GM12878 (cell line): ENCODE measurements at regions not wholly inside any gene's neighbourhood (a gene's known extent, or its start where the extent isn't known, plus 50 kb on each side); places are given as distances from the start of the nearest gene placed in this dataset.

Experiments
- ATAC-seq: fragments of 200-7000 bp; cut with Tn5 transposase; 3 replicates; pipeline ENCODE4 v1.9.1; 2020; ENCODE audit warnings: mild to moderate bottlenecking, moderate library complexity
- BruUV-seq: library from RNA; stranded (reverse); fragments of 400-500 nt; replicated peaks from 2 replicates; lab custom pipeline; 2021; lab: Mats Ljungman, UMichigan
- CTCF ChIA-PET: fragments of 300-600 bp; sonication (Branson Sonifier 250); formaldehyde crosslinking; extraction: SDS; loops from one replicate; lab custom pipeline; 2021; ENCODE audit warnings: inconsistent platforms; lab: Yijun Ruan, JAX
- POLR2A ChIA-PET: fragments of 350-600 bp; formaldehyde crosslinking; extraction: SDS; loops from one replicate; lab custom pipeline; 2021; ENCODE audit warnings: inconsistent platforms; lab: Charles Lee
- RAD21 ChIA-PET: fragments of 300-600 bp; sonication (Branson Sonifier 250); formaldehyde crosslinking; loops from one replicate; lab custom pipeline; 2023; ENCODE audit warnings: antibody characterized with exemption; ENCODE audit not compliant: unreplicated experiment; lab: Charles Lee
- SMC1A ChIA-PET: fragments of 300-600 bp; sonication (Branson Sonifier 250); formaldehyde crosslinking; loops from one replicate; lab custom pipeline; 2023; ENCODE audit not compliant: unreplicated experiment, uncharacterized antibody; lab: Charles Lee
- DNase-seq: peaks from one replicate; pipeline ENCODE4 v3.0.0-alpha.2; 2011; ENCODE audit warnings: low read depth, low spot score
- FAIRE-seq: peaks from 3 replicates; lab custom pipeline; 2011; peaks lifted over from hg19 to GRCh38; lab: Jason Lieb, UNC
- H2AFZ ChIP-seq: 2 replicates; pipeline ENCODE4 v1.6.0; 2011; ENCODE audit warnings: low read depth, low read length, control low read depth; ENCODE audit not compliant: control insufficient read depth
- H3K27ac ChIP-seq: 2 replicates; pipeline ENCODE4 v1.5.1; 2011; ENCODE audit warnings: control low read depth; ENCODE audit not compliant: control insufficient read depth, insufficient read depth
- H3K27me3 ChIP-seq, 2 experiments: replicated peaks in 1 of 2; 2 replicates each; pipeline versions ENCODE4 v1.6.0 to v1.6.1; 2011; ENCODE audit warnings: low read length in 1 of 2; ENCODE audit not compliant: control insufficient read depth in 2 of 2, insufficient read depth in 2 of 2
- H3K36me3 ChIP-seq, 2 experiments: 2 replicates each; pipeline ENCODE4 v1.5.1; 2011; ENCODE audit warnings: low read length in 1 of 2; ENCODE audit not compliant: control insufficient read depth in 2 of 2, insufficient read depth in 2 of 2
- H3K4me1 ChIP-seq: 2 replicates; pipeline ENCODE4 v1.6.1; 2011; ENCODE audit warnings: mild to moderate bottlenecking, low read length, moderate library complexity, mixed read lengths; ENCODE audit not compliant: control insufficient read depth, insufficient read depth
- H3K4me2 ChIP-seq: 2 replicates; pipeline ENCODE4 v1.6.0; 2011; ENCODE audit warnings: control low read depth; ENCODE audit not compliant: control insufficient read depth, insufficient read depth
- H3K4me3 ChIP-seq: fragments of 200-600 bp; sonication (generic); 2 replicates; pipeline ENCODE4 v1.5.1; 2016
- H3K79me2 ChIP-seq: 2 replicates; pipeline ENCODE4 v1.6.0; 2011; ENCODE audit warnings: low read length; ENCODE audit not compliant: control insufficient read depth, insufficient read depth
- H3K9ac ChIP-seq: 2 replicates; pipeline ENCODE4 v1.8.0; 2011; ENCODE audit warnings: low read length, control low read depth, mixed read lengths; ENCODE audit not compliant: control insufficient read depth, insufficient read depth
- H3K9me3 ChIP-seq: replicated peaks from 3 replicates; pipeline ENCODE4 v1.5.1; 2011; ENCODE audit warnings: mild to moderate bottlenecking, low read length; ENCODE audit not compliant: control insufficient read depth, insufficient read depth
- H4K20me1 ChIP-seq: 2 replicates; pipeline ENCODE4 v1.6.0; 2011; ENCODE audit not compliant: control insufficient read depth, insufficient read depth
- ASH2L ChIP-seq: fragments of 300-600, 200-600 bp; sonication (generic); IDR thresholded peaks from 2 replicates; pipeline ENCODE4 v1.6.1; 2017; ENCODE audit warnings: low read depth, mild to moderate bottlenecking, borderline replicate concordance
- BCL11A ChIP-seq: IDR thresholded peaks from 2 replicates; pipeline ENCODE4 v1.6.1; 2011; ENCODE audit warnings: low read depth, low read length
- CHD2 ChIP-seq: IDR thresholded peaks from 2 replicates; pipeline ENCODE4 v1.6.1; 2011; ENCODE audit warnings: low read depth, low read length, improper control_type of control experiment, borderline replicate concordance
- IKZF2 ChIP-seq, 2 experiments: fragments of 450-650 bp; IDR thresholded peaks; 2 replicates each; pipeline ENCODE4 v1.6.1; 2017; ENCODE audit warnings: mild to moderate bottlenecking in 2 of 2, moderate library complexity in 2 of 2
- RAD51 ChIP-seq: fragments of 450-650 bp; IDR thresholded peaks from 2 replicates; pipeline ENCODE4 v1.6.1; 2016; ENCODE audit warnings: moderate library complexity, mild to moderate bottlenecking, inconsistent platforms
- RFX5 ChIP-seq: IDR thresholded peaks from 2 replicates; pipeline ENCODE4 v1.6.1; 2011; ENCODE audit warnings: low read depth, low read length, improper control_type of control experiment
- SMAD5 ChIP-seq: IDR thresholded peaks from 2 replicates; pipeline ENCODE4 v1.6.1; 2016; ENCODE audit warnings: antibody characterized with exemption, low read depth
- ZNF207 ChIP-seq: fragments of 450-650 bp; IDR thresholded peaks from 2 replicates; pipeline ENCODE4 v1.6.1; 2014; ENCODE audit warnings: antibody characterized with exemption, mild to moderate bottlenecking, borderline replicate concordance
- ZNF384 ChIP-seq: IDR thresholded peaks from 2 replicates; pipeline ENCODE4 v1.6.1; 2012; ENCODE audit warnings: low read depth, mild to moderate bottlenecking, low read length, improper control_type of control experiment, borderline replicate concordance
- ZZZ3 ChIP-seq: IDR thresholded peaks from 2 replicates; pipeline ENCODE4 v1.6.1; 2011; ENCODE audit warnings: low read depth; ENCODE audit not compliant: control insufficient read depth, insufficient read length
- WGBS: methylation state at CpG from one replicate; pipeline ENCODE4 v1.1.6; 2016; ENCODE audit warnings: low lambda C conversion rate; ENCODE audit not compliant: insufficient replicate concordance, insufficient coverage; ENCODE audit errors: missing lambda C conversion rate; 5-methylcytosine and 5-hydroxymethylcytosine counted together
- in situ Hi-C: fragments of 300-500 bp; cut with MboI; formaldehyde crosslinking; loops from 9 replicates; pipeline ENCODE4 v1.14.3; 2018; ENCODE audit warnings: mixed read lengths
- intact Hi-C: fragments of 100-400 bp; cut with micrococcal nuclease; formaldehyde crosslinking; loops from one replicate; pipeline ENCODE4 v1.14.2; 2022; ENCODE audit not compliant: unreplicated experiment
- TF ChIP-seq, protein P1 (sequence below): fragments of 450-650 bp; IDR thresholded peaks from 2 replicates; pipeline ENCODE4 v1.6.1; 2016; ENCODE audit warnings: mild to moderate bottlenecking, moderate library complexity, borderline replicate concordance
- TF ChIP-seq, protein P2 (sequence below): IDR thresholded peaks from 2 replicates; pipeline ENCODE4 v1.6.1; 2012; ENCODE audit warnings: low read depth, low read length, improper control_type of control experiment

DNA sequence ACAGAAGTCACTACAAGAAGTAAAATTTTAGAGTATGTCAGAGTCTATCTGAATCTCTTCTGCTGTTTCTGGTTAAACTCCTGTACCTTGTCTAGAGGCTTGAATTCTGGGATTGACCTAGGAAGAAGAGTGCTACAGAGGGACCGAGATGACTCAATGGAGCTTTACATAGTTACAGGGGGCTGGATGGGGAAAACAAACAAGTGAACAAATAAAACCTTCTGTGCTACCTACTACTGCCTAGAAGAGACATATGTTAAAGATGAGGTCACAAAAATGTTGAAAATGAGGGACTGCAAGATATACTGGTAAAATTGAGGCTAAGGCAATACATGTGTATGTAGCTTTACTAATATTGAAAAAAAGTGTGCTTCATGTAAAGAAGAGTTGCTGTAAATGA, 265.4 kb upstream of the TFPI start:
- no peak for TF ChIP-seq CHD2
- no peak for TF ChIP-seq IKZF2 (IDR thresholded peaks at IDR 0.05)
- TF ChIP-seq ZNF384: no peak
- TF ChIP-seq, protein P1, sequence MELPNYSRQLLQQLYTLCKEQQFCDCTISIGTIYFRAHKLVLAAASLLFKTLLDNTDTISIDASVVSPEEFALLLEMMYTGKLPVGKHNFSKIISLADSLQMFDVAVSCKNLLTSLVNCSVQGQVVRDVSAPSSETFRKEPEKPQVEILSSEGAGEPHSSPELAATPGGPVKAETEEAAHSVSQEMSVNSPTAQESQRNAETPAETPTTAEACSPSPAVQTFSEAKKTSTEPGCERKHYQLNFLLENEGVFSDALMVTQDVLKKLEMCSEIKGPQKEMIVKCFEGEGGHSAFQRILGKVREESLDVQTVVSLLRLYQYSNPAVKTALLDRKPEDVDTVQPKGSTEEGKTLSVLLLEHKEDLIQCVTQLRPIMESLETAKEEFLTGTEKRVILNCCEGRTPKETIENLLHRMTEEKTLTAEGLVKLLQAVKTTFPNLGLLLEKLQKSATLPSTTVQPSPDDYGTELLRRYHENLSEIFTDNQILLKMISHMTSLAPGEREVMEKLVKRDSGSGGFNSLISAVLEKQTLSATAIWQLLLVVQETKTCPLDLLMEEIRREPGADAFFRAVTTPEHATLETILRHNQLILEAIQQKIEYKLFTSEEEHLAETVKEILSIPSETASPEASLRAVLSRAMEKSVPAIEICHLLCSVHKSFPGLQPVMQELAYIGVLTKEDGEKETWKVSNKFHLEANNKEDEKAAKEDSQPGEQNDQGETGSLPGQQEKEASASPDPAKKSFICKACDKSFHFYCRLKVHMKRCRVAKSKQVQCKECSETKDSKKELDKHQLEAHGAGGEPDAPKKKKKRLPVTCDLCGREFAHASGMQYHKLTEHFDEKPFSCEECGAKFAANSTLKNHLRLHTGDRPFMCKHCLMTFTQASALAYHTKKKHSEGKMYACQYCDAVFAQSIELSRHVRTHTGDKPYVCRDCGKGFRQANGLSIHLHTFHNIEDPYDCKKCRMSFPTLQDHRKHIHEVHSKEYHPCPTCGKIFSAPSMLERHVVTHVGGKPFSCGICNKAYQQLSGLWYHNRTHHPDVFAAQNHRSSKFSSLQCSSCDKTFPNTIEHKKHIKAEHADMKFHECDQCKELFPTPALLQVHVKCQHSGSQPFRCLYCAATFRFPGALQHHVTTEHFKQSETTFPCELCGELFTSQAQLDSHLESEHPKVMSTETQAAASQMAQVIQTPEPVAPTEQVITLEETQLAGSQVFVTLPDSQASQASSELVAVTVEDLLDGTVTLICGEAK: no peak
- no peak for TF ChIP-seq RAD51
- no peak for TF ChIP-seq RFX5
- TF ChIP-seq ASH2L: no peak
- no peak for TF ChIP-seq SMAD5
- TF ChIP-seq, protein P2, sequence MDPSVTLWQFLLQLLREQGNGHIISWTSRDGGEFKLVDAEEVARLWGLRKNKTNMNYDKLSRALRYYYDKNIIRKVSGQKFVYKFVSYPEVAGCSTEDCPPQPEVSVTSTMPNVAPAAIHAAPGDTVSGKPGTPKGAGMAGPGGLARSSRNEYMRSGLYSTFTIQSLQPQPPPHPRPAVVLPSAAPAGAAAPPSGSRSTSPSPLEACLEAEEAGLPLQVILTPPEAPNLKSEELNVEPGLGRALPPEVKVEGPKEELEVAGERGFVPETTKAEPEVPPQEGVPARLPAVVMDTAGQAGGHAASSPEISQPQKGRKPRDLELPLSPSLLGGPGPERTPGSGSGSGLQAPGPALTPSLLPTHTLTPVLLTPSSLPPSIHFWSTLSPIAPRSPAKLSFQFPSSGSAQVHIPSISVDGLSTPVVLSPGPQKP: no peak
- TF ChIP-seq ZNF207: no peak
- TF ChIP-seq ZZZ3: no peak
- no peak for TF ChIP-seq BCL11A
- H3K9ac ChIP-seq: no peak overlapping the region
- no peaks in the 10 kb centered on the region for H4K20me1 ChIP-seq
- H3K27me3 ChIP-seq: no peaks in the 10 kb centered on the region
- no peak for ATAC-seq
- FAIRE-seq: no peak
- H3K36me3 ChIP-seq: no peaks in the 10 kb centered on the region
- ChIA-PET RAD21 (interaction anchor here (0.6 kb wide), 1 partner anchor 43 kb away, joined by 3 read pairs; no protein-coding TSS in a partner anchor), SMC1A (interaction anchor here (0.6 kb wide), 1 partner anchor 1736 kb away, joined by 3 read pairs; no protein-coding TSS in a partner anchor), CTCF (interaction anchor here (0.6 kb wide), 2 partner anchors 489 to 1619 kb away, joined by 3 to 4 read pairs; no protein-coding TSS in a partner anchor), POLR2A (interaction anchor here (0.6 kb wide), 1 partner anchor 270 kb away, joined by 3 read pairs; no protein-coding TSS in a partner anchor)
- H3K4me2 ChIP-seq: no peak overlapping the region
- WGBS: 13% methylated on average over 1 of the region's 1 CpG
- H2AFZ ChIP-seq: no peak overlapping the region
- no peaks in the 10 kb centered on the region for H3K9me3 ChIP-seq
- no peak overlapping the region for H3K4me3 ChIP-seq
- no peaks in the 10 kb centered on the region for H3K79me2 ChIP-seq
- no peak overlapping the region for H3K27ac ChIP-seq
- intact Hi-C loops: no loop called here
- in situ Hi-C loops: no loop called here
- BruUV-seq: no TSS peak
- DNase-seq: no peak
- H3K4me1 ChIP-seq: no peaks in the 10 kb centered on the region
